GM12873 (cell line): ENCODE measurements at regions not wholly inside any gene's neighbourhood (a gene's known extent, or its start where the extent isn't known, plus 50 kb on each side); places are given as distances from the start of the nearest gene placed in this dataset.

Source experiments
- CTCF ChIP-seq: IDR thresholded peaks from 2 replicates; pipeline ENCODE4 v1.5.1; 2012; ENCODE audit warnings: low read depth, mild to moderate bottlenecking, moderate library complexity, low read length, control low read depth; ENCODE audit not compliant: insufficient read depth; ENCODE audit errors: missing control alignments

GRCh38 chr2:139000131-139000785 is 220.1 kb upstream of the NXPH2 start:
- no peak for TF ChIP-seq CTCF

GRCh38 chr2:138997856-138998517 is 217.8 kb upstream of the NXPH2 start:
- TF ChIP-seq CTCF: no peak

DNA sequence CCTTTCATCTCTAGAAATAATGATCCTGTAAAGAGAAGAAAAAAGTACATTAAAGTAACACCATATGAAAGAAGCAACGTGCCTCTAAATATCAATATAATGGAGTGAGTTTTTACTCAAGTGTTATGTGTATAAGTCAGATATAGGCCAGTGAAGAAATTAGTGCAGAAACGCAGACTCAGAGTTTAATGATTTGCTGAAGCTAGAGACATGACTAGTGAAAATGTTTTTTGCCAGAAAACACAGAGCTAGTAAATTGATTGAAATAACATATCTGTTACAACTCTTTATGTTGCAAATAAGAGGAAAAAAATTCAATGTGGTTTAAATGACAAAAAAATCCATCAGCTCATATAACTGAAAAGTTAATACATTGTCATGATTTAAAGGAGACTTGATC is 217.2 kb upstream of the NXPH2 start:
- TF ChIP-seq CTCF: no peak

DNA sequence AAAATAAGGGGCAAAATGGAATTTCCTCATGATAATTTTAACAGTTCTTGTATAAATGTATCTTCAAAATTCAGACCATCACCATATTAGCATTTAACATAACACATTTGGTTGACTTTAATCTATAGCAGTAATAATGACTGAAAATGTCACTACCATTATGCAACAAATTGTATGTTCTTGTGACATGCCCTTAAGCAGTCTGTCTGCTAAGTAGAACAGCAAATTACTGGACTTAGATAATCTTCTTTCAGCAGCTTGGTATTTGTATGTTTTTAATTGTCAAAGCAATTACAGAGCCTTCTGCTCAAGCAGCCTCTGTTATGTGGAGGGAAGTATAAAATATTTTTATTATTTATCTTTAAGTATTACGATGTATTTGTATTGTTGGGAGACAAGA is 214.3 kb upstream of the NXPH2 start:
- no peak for TF ChIP-seq CTCF

- no peak for TF ChIP-seq CTCF
Observed at GRCh38 chr2:138985881-138986280, 205.7 kb upstream of the NXPH2 start.

GRCh38 chr2:138979131-138979785 is 199.1 kb upstream of the NXPH2 start:
- TF ChIP-seq CTCF: no peak

DNA sequence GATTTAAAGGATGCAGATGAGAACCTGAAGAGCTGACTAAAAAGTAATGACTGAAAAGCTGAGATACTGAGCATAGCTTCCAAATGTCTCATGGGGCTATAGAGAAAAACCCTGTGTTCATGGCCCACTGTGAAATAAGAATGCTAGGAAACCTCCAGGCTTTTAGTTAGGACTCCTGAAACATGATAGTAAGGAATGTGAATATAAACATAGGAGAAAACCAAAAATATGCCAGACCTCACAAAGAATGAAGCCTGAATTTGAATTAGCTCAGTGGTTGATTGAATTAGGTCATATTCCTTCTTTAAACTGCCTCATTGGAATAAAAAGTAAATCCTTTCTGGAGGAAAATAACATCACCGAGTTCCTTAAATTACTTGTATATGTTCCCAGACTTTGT is 194.5 kb upstream of the NXPH2 start:
- no peak for TF ChIP-seq CTCF
